ENCODE measurements at regions not wholly inside any gene's neighbourhood (a gene's known extent, or its start where the extent isn't known, plus 50 kb on each side); places are given as distances from the start of the nearest gene placed in this dataset.

GRCh38 chr14:23903442-23903841 lies 50.1 kb upstream of the DHRS4 start:
- TF ChIP-seq CTCF (optimal IDR thresholded peaks at IDR 0.05 in 1 of 3, IDR thresholded peaks at IDR 0.05 in 1 of 3, conservative IDR thresholded peaks at IDR 0.05 in 1 of 3; ENCODE audit: extremely low read depth in 1 of 3, insufficient read depth in 2 of 3, low read length in 3 of 3) (no peak), EZH2 (IDR thresholded peaks at IDR 0.05; ENCODE audit: low read length) (no peak)
